SK-N-SH (cell line): ENCODE measurements at regions not wholly inside any gene's neighbourhood (a gene's known extent, or its start where the extent isn't known, plus 50 kb on each side); places are given as distances from the start of the nearest gene placed in this dataset.

Source experiments
- CTCF ChIA-PET: fragments of 300-600, 350-600 bp; formaldehyde crosslinking; extraction: SDS; loops from one replicate; lab custom pipeline; 2021; lab: Yijun Ruan, JAX
- POLR2A ChIA-PET: fragments of 350-600 bp; sonication (Branson Sonifier 250); formaldehyde crosslinking; extraction: SDS; loops from one replicate; lab custom pipeline; 2020; ENCODE audit warnings: antibody characterized with exemption, inconsistent platforms; lab: Yijun Ruan, JAX
- DNase-seq: peaks from one replicate; pipeline ENCODE4 v3.0.0; 2012
- H2AFZ ChIP-seq: fragments of 200-600 bp; sonication (generic); 2 replicates; pipeline ENCODE4 v1.8.1; 2016; ENCODE audit warnings: antibody characterized with exemption, mild to moderate bottlenecking, low read depth
- H3F3A ChIP-seq: fragments of 200-600 bp; sonication (generic); replicated peaks from 2 replicates; pipeline ENCODE3; 2016; ENCODE audit warnings: antibody characterized with exemption, mild to moderate bottlenecking; ENCODE audit not compliant: insufficient read depth
- H3K27ac ChIP-seq, 2 experiments: fragments of 200-500 bp in 1 of 2; fragments of 200-600 bp in 1 of 2; sonication (Bioruptor generic) in 1 of 2; sonication (generic), shearing (Covaris generic) in 1 of 2; 2 replicates each; pipeline versions ENCODE4 v1.5.1 to v1.6.1; 2014 to 2016; ENCODE audit warnings: low read depth in 2 of 2, inconsistent platforms in 1 of 2, low read length in 1 of 2, mild to moderate bottlenecking in 1 of 2, mixed read lengths in 1 of 2
- H3K27me3 ChIP-seq: fragments of 200-600 bp; sonication (generic), shearing (Covaris generic); 2 replicates; pipeline ENCODE4 v1.6.1; 2016; ENCODE audit warnings: mixed run types; ENCODE audit not compliant: insufficient read depth
- H3K36me3 ChIP-seq, 2 experiments: fragments of 200-500 bp in 1 of 2; fragments of 200-600 bp in 1 of 2; sonication (Bioruptor generic) in 1 of 2; sonication (generic) in 1 of 2; replicated peaks in 1 of 2; 2 replicates each; pipeline versions ENCODE3 to v1.5.1; 2014 to 2016; ENCODE audit warnings: low read length in 1 of 2, mild to moderate bottlenecking in 1 of 2; ENCODE audit not compliant: insufficient read depth in 2 of 2, control insufficient read depth in 1 of 2
- H3K4me1 ChIP-seq, 2 experiments: fragments of 200-500 bp in 1 of 2; fragments of 200-600 bp in 1 of 2; sonication (Bioruptor generic) in 1 of 2; sonication (generic), shearing (Covaris generic) in 1 of 2; 2 replicates each; pipeline versions ENCODE4 v1.5.1 to v1.6.1; 2014 to 2016; ENCODE audit warnings: low read depth in 1 of 2, low read length in 1 of 2, mixed run types in 1 of 2; ENCODE audit not compliant: insufficient read depth in 2 of 2, control insufficient read depth in 1 of 2
- H3K4me2 ChIP-seq: fragments of 200-600 bp; sonication (generic), shearing (Covaris generic); 2 replicates; pipeline ENCODE4 v1.6.1; 2017; ENCODE audit warnings: mixed run types
- H3K4me3 ChIP-seq, 2 experiments: fragments of 200-500 bp in 1 of 2; fragments of 200-600 bp in 1 of 2; sonication (Bioruptor generic) in 1 of 2; sonication (generic), shearing (Covaris generic) in 1 of 2; 2 replicates each; pipeline versions ENCODE4 v1.5.1 to v1.8.1; 2014 to 2016; ENCODE audit warnings: low read depth in 2 of 2, inconsistent platforms in 1 of 2, low read length in 1 of 2, mild to moderate bottlenecking in 1 of 2, mixed read lengths in 1 of 2, moderate library complexity in 1 of 2
- H3K79me2 ChIP-seq: fragments of 200-600 bp; sonication (generic); 2 replicates; pipeline ENCODE4 v1.8.1; 2017; ENCODE audit warnings: mild to moderate bottlenecking; ENCODE audit not compliant: insufficient read depth
- H3K9ac ChIP-seq: fragments of 200-600 bp; sonication (generic); 2 replicates; pipeline ENCODE4 v1.6.1; 2017; ENCODE audit warnings: mixed run types
- H3K9me2 ChIP-seq: fragments of 200-600 bp; sonication (generic); 2 replicates; pipeline ENCODE4 v1.6.1; 2017; ENCODE audit warnings: mixed run types
- H3K9me3 ChIP-seq: fragments of 200-600 bp; sonication (generic); 2 replicates; pipeline ENCODE4 v1.6.1; 2017; ENCODE audit warnings: mixed run types, mild to moderate bottlenecking, moderate library complexity
- H4K20me1 ChIP-seq: fragments of 200-600 bp; sonication (generic); 2 replicates; pipeline ENCODE4 v1.6.1; 2017; ENCODE audit warnings: mild to moderate bottlenecking, mixed run types; ENCODE audit not compliant: insufficient read depth
- EZH2phosphoT487 ChIP-seq: fragments of 200-600 bp; sonication (generic); IDR thresholded peaks from 2 replicates; pipeline ENCODE4 v1.6.1; 2017; ENCODE audit warnings: low read depth, mixed run types, mild to moderate bottlenecking, antibody characterized with exemption, moderate library complexity, borderline replicate concordance
- FOSL2 ChIP-seq: IDR thresholded peaks from 2 replicates; pipeline ENCODE4 v1.4.0; 2012; ENCODE audit warnings: low read depth, mild to moderate bottlenecking, moderate library complexity, borderline replicate concordance
- FOXJ3 ChIP-seq: sonication (generic); formaldehyde crosslinking; IDR thresholded peaks from 2 replicates; pipeline ENCODE4 v1.5.1; 2020; ENCODE audit warnings: mild to moderate bottlenecking, missing genetic modification reagents
- FOXM1 ChIP-seq: IDR thresholded peaks from 2 replicates; pipeline ENCODE4 v1.4.0; 2012; ENCODE audit warnings: low read depth, mild to moderate bottlenecking
- GATA2 ChIP-seq: sonication (generic); formaldehyde crosslinking; IDR thresholded peaks from 2 replicates; pipeline ENCODE4 v1.5.0; 2020; ENCODE audit warnings: mild to moderate bottlenecking, missing genetic modification reagents
- IRF3 ChIP-seq: fragments of 150-350 bp; IDR thresholded peaks from 2 replicates; pipeline ENCODE4 v1.6.1; 2016; ENCODE audit warnings: mild to moderate bottlenecking, low read depth, low read length
- MEF2A ChIP-seq: IDR thresholded peaks from 2 replicates; pipeline ENCODE4 v1.4.0; 2012; ENCODE audit warnings: low read depth, borderline replicate concordance
- NFIC ChIP-seq: IDR thresholded peaks from 2 replicates; pipeline ENCODE4 v1.4.0; 2012; ENCODE audit warnings: borderline replicate concordance
- NRF1 ChIP-seq: IDR thresholded peaks from 2 replicates; pipeline ENCODE4 v1.6.1; 2012; ENCODE audit warnings: low read depth, mild to moderate bottlenecking, low read length
- RAD21 ChIP-seq: IDR thresholded peaks from 2 replicates; pipeline ENCODE4 v1.6.1; 2012; ENCODE audit warnings: mild to moderate bottlenecking, low read length
- RCOR1 ChIP-seq: fragments of 150-350 bp; IDR thresholded peaks from 2 replicates; pipeline ENCODE4 v1.6.1; 2017; ENCODE audit warnings: antibody characterized with exemption, low read length
- REST ChIP-seq: IDR thresholded peaks from 2 replicates; pipeline ENCODE4 v1.6.1; 2012; ENCODE audit warnings: mild to moderate bottlenecking, low read depth, low read length, moderate library complexity
- RFX5 ChIP-seq: IDR thresholded peaks from 2 replicates; pipeline ENCODE4 v1.6.1; 2012; ENCODE audit warnings: mild to moderate bottlenecking, improper control_type of control experiment, low read length
- SMC3 ChIP-seq: IDR thresholded peaks from 2 replicates; pipeline ENCODE4 v1.6.1; 2012; ENCODE audit warnings: low read depth, low read length, improper control_type of control experiment
- TAF1 ChIP-seq: IDR thresholded peaks from 2 replicates; pipeline ENCODE4 v1.6.1; 2012; ENCODE audit warnings: low read depth, mild to moderate bottlenecking, low read length, moderate library complexity, borderline replicate concordance
- TCF12 ChIP-seq: IDR thresholded peaks from 2 replicates; pipeline ENCODE4 v1.4.0; 2012
- TEAD4 ChIP-seq: IDR thresholded peaks from 2 replicates; pipeline ENCODE4 v1.4.0; 2012; ENCODE audit warnings: mild to moderate bottlenecking, borderline replicate concordance; ENCODE audit not compliant: insufficient read depth
- USF1 ChIP-seq: IDR thresholded peaks from 2 replicates; pipeline ENCODE4 v1.4.0; 2012; ENCODE audit warnings: low read depth, borderline replicate concordance
- USF2 ChIP-seq: fragments of 150-350 bp; IDR thresholded peaks from 2 replicates; pipeline ENCODE4 v1.6.1; 2017; ENCODE audit warnings: antibody characterized with exemption, low read length, low read depth, borderline replicate concordance
- YY1 ChIP-seq: IDR thresholded peaks from 2 replicates; pipeline ENCODE4 v1.4.0; 2012; ENCODE audit warnings: low read depth, mild to moderate bottlenecking
- WGBS: methylation state at CpG from one replicate; pipeline ENCODE4 v1.1.6; 2017; ENCODE audit warnings: low lambda C conversion rate; 5-methylcytosine and 5-hydroxymethylcytosine counted together

DNA sequence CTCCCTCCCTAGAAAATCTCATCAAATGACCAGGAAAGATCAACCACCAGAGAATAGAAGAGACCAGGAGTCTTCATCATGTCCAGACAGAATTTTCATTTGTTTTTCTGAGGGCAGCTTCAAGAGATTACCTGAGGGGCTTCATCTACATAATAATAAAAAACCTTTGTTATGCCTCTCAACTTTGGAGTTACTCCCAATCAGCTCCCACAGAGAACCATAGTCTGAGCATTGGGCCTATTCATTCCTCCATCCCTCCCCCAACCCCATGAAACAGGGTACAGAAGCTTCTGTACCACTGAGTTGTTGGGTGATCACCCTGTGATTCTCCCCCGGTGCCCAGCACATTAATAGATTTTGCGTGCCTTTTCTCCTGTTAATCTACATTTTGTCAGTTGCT, 53.3 kb upstream of the PRRC2C start:
- Histone ChIP-seq H3K36me3 (no peaks in the 10 kb centered on the region), H3K9ac (no peak overlapping the region), H3K4me3 (no peak overlapping the region), H2AFZ (no peak overlapping the region), H3K4me2 (no peak overlapping the region), H3K79me2 (no peaks in the 10 kb centered on the region), H4K20me1 (no peaks in the 10 kb centered on the region), H3K4me1 (peaks cover 0 to 17% of the 10 kb centered on the region in 2 experiments; a peak in 1 of 4 replicates), H3K9me3 (0 out of 2 replicates have a peak, but pooled peaks cover 4% of the 10 kb centered on the region), H3K27ac (no peak overlapping the region), H3K9me2 (no peaks in the 10 kb centered on the region), H3K27me3 (no peaks in the 10 kb centered on the region), H3F3A (peaks cover 22% of the 10 kb centered on the region)
- POLR2A ChIA-PET: no interaction called here
- TF ChIP-seq IRF3 (no peak), USF1 (no peak), FOXM1 (no peak), NRF1 (no peak), YY1 (no peak)
- DNase-seq: no peak
- CTCF ChIA-PET: no interaction called here
- WGBS: 86% methylated on average over 1 of the region's 2 CpGs

- no peaks in the 10 kb centered on the region for H3K36me3 ChIP-seq
- ChIA-PET CTCF (no interaction called here), POLR2A (no interaction called here)
- H3K4me2 ChIP-seq: no peak overlapping the region
- H4K20me1 ChIP-seq: no peaks in the 10 kb centered on the region
- no peaks in the 10 kb centered on the region for H3K79me2 ChIP-seq
- H3K9ac ChIP-seq: no peak overlapping the region
- no peak for TF ChIP-seq SMC3
- TF ChIP-seq MEF2A: no peak
- no peak for TF ChIP-seq EZH2phosphoT487
- TF ChIP-seq FOSL2: no peak
- no peak for TF ChIP-seq NRF1
- no peak for TF ChIP-seq RAD21
- no peak for TF ChIP-seq REST
- TF ChIP-seq YY1: no peak
- TF ChIP-seq TEAD4: no peak
- no peak for TF ChIP-seq TAF1
- TF ChIP-seq USF1: no peak
- TF ChIP-seq RCOR1: no peak
- TF ChIP-seq GATA2: no peak
- no peak for TF ChIP-seq FOXJ3
- TF ChIP-seq RFX5: no peak
- TF ChIP-seq USF2: no peak
- no peak for TF ChIP-seq TCF12
- no peak for TF ChIP-seq NFIC
- H3F3A ChIP-seq: peaks cover 22% of the 10 kb centered on the region
- no peak overlapping the region for H3K27ac ChIP-seq
- H3K9me2 ChIP-seq: no peaks in the 10 kb centered on the region
- no peaks in the 10 kb centered on the region for H3K27me3 ChIP-seq
- WGBS: 71% methylated on average over 1 of the region's 1 CpG
- H3K9me3 ChIP-seq: 0 out of 2 replicates have a peak, but pooled peaks cover 4% of the 10 kb centered on the region
- no peak for DNase-seq
- no peak overlapping the region for H2AFZ ChIP-seq
- peaks cover 0 to 17% of the 10 kb centered on the region in 2 experiments; a peak in 1 of 4 replicates for H3K4me1 ChIP-seq
- H3K4me3 ChIP-seq: no peak overlapping the region
Observed at GRCh38 chr1:171432473-171432872, 52.9 kb upstream of the PRRC2C start.
